ENCODE measurements at regions not wholly inside any gene's neighbourhood (a gene's known extent, or its start where the extent isn't known, plus 50 kb on each side); places are given as distances from the start of the nearest gene placed in this dataset.
"Not testable (repeated sequence)": the region's sequence is repeated elsewhere in the genome, so short reads cannot be mapped to it uniquely, and the experiment has no call there.

GRCh38 chr1:242936725-242937124 lies 318.4 kb downstream of the CEP170 start:
- H3K27ac ChIP-seq (ENCODE audit: extremely low read depth, low read depth, low read length); H3K9me3 ChIP-seq (replicated peaks; ENCODE audit: control insufficient read depth, insufficient read depth, low read depth, low read length); in situ Hi-C loops (cut with MboI); H3K4me3 ChIP-seq; H3K9ac ChIP-seq (ENCODE audit: insufficient read depth in 1 of 2, low read depth in 2 of 2, low read length in 2 of 2); H3K4me1 ChIP-seq (replicated peaks in 1 of 2; ENCODE audit: control insufficient read depth in 2 of 2, insufficient read depth in 2 of 2, low read length in 2 of 2); H2AFZ ChIP-seq (ENCODE audit: low read depth, low read length); H3K9me1 ChIP-seq (ENCODE audit: control insufficient read depth, insufficient read depth, low read length); H3K79me2 ChIP-seq (ENCODE audit: control insufficient read depth, insufficient read depth, low read length); CTCF ChIA-PET (ENCODE audit: low intra/inter-chr PET ratio); H3K27me3 ChIP-seq (ENCODE audit: control insufficient read depth in 2 of 2, insufficient read depth in 2 of 2, low read length in 2 of 2); H4K20me1 ChIP-seq (replicated peaks; ENCODE audit: control insufficient read depth, insufficient read depth, low read length); POLR2A ChIA-PET; H3K4me2 ChIP-seq (ENCODE audit: insufficient read depth, low read length); BruUV-seq (replicated peaks); H3K36me3 ChIP-seq (ENCODE audit: control insufficient read depth, insufficient read depth, low read length); intact Hi-C loops (cut with micrococcal nuclease); FAIRE-seq; TF ChIP-seq REST (CRISPR knock-in tag; IDR thresholded peaks at IDR 0.05; ENCODE audit: low read depth): not testable (repeated sequence)
- DNase-seq (ENCODE audit: extremely low read depth in 1 of 4, low spot score in 3 of 4), result peak in 2 of 4 experiments; percentile 10 to 45
- TF ChIP-seq ZBTB11 (CRISPR knock-in tag; IDR thresholded peaks at IDR 0.05) (0 out of 6 replicates have a peak, but pooled peaks of 1 of the 3 experiments have one; percentile 28), REST (IDR thresholded peaks at IDR 0.05; ENCODE audit: borderline replicate concordance) (peak; percentile 54), CTCF (IDR thresholded peaks at IDR 0.05 in 2 of 3, conservative IDR thresholded peaks at IDR 0.05 in 1 of 3; ENCODE audit: insufficient read depth in 2 of 3, low read depth in 1 of 3, low read length in 3 of 3) (peak; percentile 58 to 93 (median 65)), RAD21 (CRISPR knock-in tag; conservative IDR thresholded peaks at IDR 0.05 in 1 of 2, IDR thresholded peaks at IDR 0.05 in 1 of 2) (peak; percentile 44 to 58), SMC3 (conservative IDR thresholded peaks at IDR 0.05; ENCODE audit: insufficient read depth, low read depth, low read length) (peak; percentile 54)
- peak; percentile 99 for ATAC-seq
- WGBS (ENCODE audit: insufficient coverage, low coverage, missing lambda C conversion rate), result 0% methylated on average over 9 of the region's 11 CpGs

Data from K562 (cell line).